Neuronal stem cell (in vitro differentiated cells): ENCODE measurements at regions not wholly inside any gene's neighbourhood (a gene's known extent, or its start where the extent isn't known, plus 50 kb on each side); places are given as distances from the start of the nearest gene placed in this dataset.
A peak's percentile ranks its signal among the peaks of the same experiment; 100 is the strongest.

ENCODE experiments used
- DNase-seq: peaks from one replicate; pipeline ENCODE4 v3.0.0-alpha.2; 2013; ENCODE audit warnings: low spot score
- H2AFZ ChIP-seq: one replicate; pipeline ENCODE4 v1.6.1; 2013; ENCODE audit warnings: mild to moderate bottlenecking, low read length, inconsistent platforms
- H2AK5ac ChIP-seq: 2 replicates; pipeline ENCODE4 v1.6.1; 2013; ENCODE audit warnings: low read depth, mild to moderate bottlenecking, inconsistent platforms, low read length, moderate library complexity, mixed read lengths
- H2BK120ac ChIP-seq: 2 replicates; pipeline ENCODE4 v1.6.1; 2013; ENCODE audit warnings: low read depth, mild to moderate bottlenecking, inconsistent platforms, low read length, moderate library complexity, mixed read lengths
- H2BK12ac ChIP-seq: one replicate; pipeline ENCODE4 v1.6.1; 2013; ENCODE audit warnings: low read length, inconsistent platforms
- H2BK15ac ChIP-seq: 2 replicates; pipeline ENCODE4 v1.6.1; 2013; ENCODE audit warnings: mild to moderate bottlenecking, low read length, inconsistent platforms, mixed read lengths
- H2BK5ac ChIP-seq: one replicate; pipeline ENCODE4 v1.6.1; 2013; ENCODE audit warnings: inconsistent platforms, mild to moderate bottlenecking, low read length, moderate library complexity
- H3K14ac ChIP-seq: one replicate; pipeline ENCODE4 v1.6.1; 2013; ENCODE audit warnings: low read length, inconsistent platforms
- H3K18ac ChIP-seq: 2 replicates; pipeline ENCODE4 v1.6.1; 2013; ENCODE audit warnings: low read length, inconsistent platforms
- H3K23ac ChIP-seq: 2 replicates; pipeline ENCODE4 v1.6.1; 2013; ENCODE audit warnings: low read depth, mild to moderate bottlenecking, mixed read lengths, low read length, inconsistent platforms; ENCODE audit not compliant: poor library complexity
- H3K27ac ChIP-seq: replicated peaks from 3 replicates; pipeline ENCODE4 v1.5.1; 2013; ENCODE audit warnings: low read length, inconsistent platforms
- H3K27me3 ChIP-seq, 3 experiments: 2 replicates each; pipeline ENCODE4 v1.6.1; 2013; ENCODE audit warnings: low read length in 3 of 3, mild to moderate bottlenecking in 2 of 3, inconsistent platforms in 1 of 3, low read depth in 1 of 3, mixed read lengths in 1 of 3, moderate library complexity in 1 of 3; ENCODE audit not compliant: control insufficient read depth in 3 of 3, insufficient read depth in 3 of 3
- H3K36me3 ChIP-seq, 2 donors: replicated peaks in 1 of 2; 2 replicates each; pipeline ENCODE4 v1.6.1; 2013; ENCODE audit warnings: low read length in 2 of 2; ENCODE audit not compliant: control insufficient read depth in 2 of 2, insufficient read depth in 2 of 2
- H3K4ac ChIP-seq: 2 replicates; pipeline ENCODE4 v1.6.1; 2013; ENCODE audit warnings: inconsistent platforms, mild to moderate bottlenecking, low read length, moderate library complexity
- H3K4me1 ChIP-seq, 2 donors: 1 replicate in 1 of 2; 2 replicates in 1 of 2; pipeline ENCODE4 v1.6.1; 2013; ENCODE audit warnings: low read length in 2 of 2, low read depth in 1 of 2; ENCODE audit not compliant: control insufficient read depth in 2 of 2, insufficient read depth in 1 of 2
- H3K4me2 ChIP-seq: one replicate; pipeline ENCODE4 v1.6.1; 2013; ENCODE audit warnings: mild to moderate bottlenecking, low read length, inconsistent platforms; ENCODE audit not compliant: insufficient read depth, poor library complexity, severe bottlenecking
- H3K4me3 ChIP-seq, 2 donors: 2 replicates each; pipeline ENCODE4 v1.5.1; 2013; ENCODE audit warnings: low read length in 2 of 2, mild to moderate bottlenecking in 2 of 2, inconsistent platforms in 1 of 2, moderate library complexity in 1 of 2
- H3K79me1 ChIP-seq: one replicate; pipeline ENCODE4 v1.6.1; 2013; ENCODE audit warnings: low read depth, mild to moderate bottlenecking, inconsistent platforms, low read length, moderate library complexity
- H3K9ac ChIP-seq: one replicate; pipeline ENCODE4 v1.6.1; 2013; ENCODE audit warnings: mild to moderate bottlenecking, low read depth, low read length, inconsistent platforms; ENCODE audit not compliant: poor library complexity
- H3K9me3 ChIP-seq, 2 donors: replicated peaks in 1 of 2; 2 replicates each; pipeline versions ENCODE3 to v1.6.1; 2013; ENCODE audit warnings: low read length in 2 of 2, mild to moderate bottlenecking in 2 of 2, inconsistent platforms in 1 of 2, low read depth in 1 of 2, mixed read lengths in 1 of 2, moderate library complexity in 1 of 2; ENCODE audit not compliant: control insufficient read depth in 2 of 2, insufficient read depth in 1 of 2
- H4K8ac ChIP-seq: one replicate; pipeline ENCODE4 v1.6.1; 2013; ENCODE audit warnings: low read depth, mild to moderate bottlenecking, inconsistent platforms, low read length, moderate library complexity
- H4K91ac ChIP-seq: one replicate; pipeline ENCODE4 v1.6.1; 2013; ENCODE audit warnings: low read length, low read depth, mild to moderate bottlenecking, inconsistent platforms; ENCODE audit not compliant: poor library complexity
- WGBS, 2 donors: extraction: QIAGEN DNeasy Blood & Tissue Kit; methylation state at CpG; one replicate each; pipeline ENCODE4 v1.1.7; 2013; ENCODE audit warnings: missing lambda C conversion rate in 2 of 2, mixed read lengths in 1 of 2; ENCODE audit not compliant: insufficient read length in 2 of 2, insufficient replicate concordance in 1 of 2; ENCODE audit errors: extremely low coverage in 2 of 2; 5-methylcytosine and 5-hydroxymethylcytosine counted together

DNA sequence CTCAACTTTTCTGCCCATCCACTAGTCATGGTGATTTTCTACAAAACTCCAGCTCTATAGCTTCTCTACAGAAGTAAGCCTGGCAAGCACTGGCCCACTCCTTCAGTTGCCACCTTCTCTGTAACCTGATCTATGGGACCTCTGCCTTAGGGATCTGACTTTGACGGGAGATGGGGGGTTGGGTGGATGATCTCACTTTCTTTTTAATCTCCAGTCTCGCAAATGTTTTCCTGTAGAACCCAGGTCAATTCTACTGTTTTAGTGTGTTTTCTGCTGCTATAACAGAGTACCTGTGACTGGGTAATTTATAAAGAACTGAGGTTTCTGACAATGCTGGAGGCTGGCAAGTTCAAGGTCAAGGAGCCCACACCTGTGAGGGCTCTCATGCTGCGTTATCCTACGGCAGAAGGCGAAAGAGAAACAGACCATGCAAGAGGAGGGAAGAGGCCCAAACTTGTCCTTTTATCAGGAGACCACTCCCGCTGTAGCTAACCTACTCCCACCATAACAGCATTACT lies 189.9 kb upstream of the THRB start:
- no peaks in the 10 kb centered on the region for H3K27me3 ChIP-seq
- no peak overlapping the region for H2BK120ac ChIP-seq
- H3K9me3 ChIP-seq, result no peaks in the 10 kb centered on the region
- no peak overlapping the region for H2AK5ac ChIP-seq
- no CpG with 5 or more reads among the region's 6 CpGs for WGBS, 2 donors
- peaks cover 0 to 3% of the 10 kb centered on the region in 2 donors for H3K4me1 ChIP-seq
- no peak overlapping the region for H2AFZ ChIP-seq
- H2BK15ac ChIP-seq, result no peak overlapping the region
- no peak overlapping the region for H3K4me3 ChIP-seq
- no peak for DNase-seq
- H3K14ac ChIP-seq, result no peak overlapping the region
- no peak overlapping the region for H3K9ac ChIP-seq
- no peaks in the 10 kb centered on the region for H3K36me3 ChIP-seq
- H3K4ac ChIP-seq, result no peak overlapping the region
- H3K27ac ChIP-seq, result no peak overlapping the region
- H3K4me2 ChIP-seq, result no peak overlapping the region
- no peak overlapping the region for H4K91ac ChIP-seq
- no peak overlapping the region for H4K8ac ChIP-seq
- H3K79me1 ChIP-seq, result no peaks in the 10 kb centered on the region
- H2BK5ac ChIP-seq, result no peak overlapping the region
- H3K23ac ChIP-seq, result no peak overlapping the region
- no peak overlapping the region for H3K18ac ChIP-seq
- no peak overlapping the region for H2BK12ac ChIP-seq

DNA sequence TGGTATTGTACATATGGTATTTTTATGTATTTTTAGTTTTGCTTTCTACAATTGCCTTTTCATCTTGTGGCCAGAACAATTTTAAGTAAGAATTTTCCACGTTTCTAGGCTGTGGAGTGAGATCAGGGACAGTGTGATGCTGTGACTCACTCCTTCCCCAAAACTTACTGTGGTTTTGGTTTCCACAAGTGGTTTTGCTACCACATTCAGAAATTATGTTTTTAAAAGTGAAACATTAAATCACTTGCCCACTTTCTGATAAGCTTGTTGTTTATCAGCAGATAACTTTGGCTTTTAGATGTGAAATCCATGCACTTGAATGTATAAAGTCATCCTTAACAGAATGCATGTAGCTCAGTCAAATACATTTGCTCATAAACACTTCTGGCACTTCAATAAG lies 192.2 kb upstream of the THRB start:
- H3K9ac ChIP-seq, result no peak overlapping the region
- H3K23ac ChIP-seq, result no peak overlapping the region
- no peak overlapping the region for H3K4ac ChIP-seq
- H2BK15ac ChIP-seq, result no peak overlapping the region
- H3K9me3 ChIP-seq, result peaks cover 0 to 2% of the 10 kb centered on the region in 2 donors
- H2BK12ac ChIP-seq, result no peak overlapping the region
- peaks cover 0 to 3% of the 10 kb centered on the region in 2 donors for H3K4me1 ChIP-seq
- no peak overlapping the region for H4K91ac ChIP-seq
- H3K27ac ChIP-seq, result no peak overlapping the region
- no peak overlapping the region for H2BK120ac ChIP-seq
- no peaks in the 10 kb centered on the region for H3K79me1 ChIP-seq
- WGBS, 2 donors, result no CpG with 5 or more reads among the region's 1 CpG
- H3K4me3 ChIP-seq, result no peak overlapping the region
- no peaks in the 10 kb centered on the region for H3K27me3 ChIP-seq
- H2AK5ac ChIP-seq, result no peak overlapping the region
- H3K14ac ChIP-seq, result no peak overlapping the region
- H3K4me2 ChIP-seq, result no peak overlapping the region
- H3K36me3 ChIP-seq, result no peaks in the 10 kb centered on the region
- no peak overlapping the region for H2BK5ac ChIP-seq
- no peak overlapping the region for H3K18ac ChIP-seq
- no peak for DNase-seq
- H2AFZ ChIP-seq, result no peak overlapping the region
- H4K8ac ChIP-seq, result no peak overlapping the region

DNA sequence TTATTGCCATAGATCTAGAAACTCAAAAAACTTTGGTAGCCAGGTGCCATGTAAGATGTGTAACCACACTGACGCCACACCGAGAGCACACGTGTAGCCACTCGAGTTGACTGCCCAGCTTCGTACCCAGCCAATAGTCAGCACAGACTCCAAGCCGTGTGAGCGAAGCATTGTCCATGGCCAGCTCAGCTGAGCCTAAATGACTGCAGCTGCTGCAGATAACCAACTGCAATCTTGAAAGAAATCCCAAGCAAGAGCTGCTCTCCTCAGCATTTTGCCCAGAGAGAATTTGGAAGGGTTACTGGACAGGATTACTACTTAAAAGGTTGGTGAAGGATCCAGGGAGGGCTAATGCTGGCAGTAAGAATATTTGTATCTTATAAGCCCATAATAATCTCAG lies 193.0 kb upstream of the THRB start:
- H3K9ac ChIP-seq, result no peak overlapping the region
- H2BK15ac ChIP-seq, result no peak overlapping the region
- no peak overlapping the region for H2BK120ac ChIP-seq
- H3K18ac ChIP-seq, result peak overlapping the region; percentile 21
- peaks cover 0 to 2% of the 10 kb centered on the region in 2 donors for H3K36me3 ChIP-seq
- peaks cover 0 to 2% of the 10 kb centered on the region in 2 donors for H3K9me3 ChIP-seq
- H2BK12ac ChIP-seq, result no peak overlapping the region
- H3K14ac ChIP-seq, result no peak overlapping the region
- no peak overlapping the region for H4K91ac ChIP-seq
- H2BK5ac ChIP-seq, result no peak overlapping the region
- no peak for DNase-seq
- no peak overlapping the region for H3K23ac ChIP-seq
- H3K79me1 ChIP-seq, result no peaks in the 10 kb centered on the region
- WGBS, 2 donors, result no CpG with 5 or more reads among the region's 7 CpGs
- H3K4me1 ChIP-seq, result peaks cover 0 to 3% of the 10 kb centered on the region in 2 donors
- H2AK5ac ChIP-seq, result no peak overlapping the region
- H3K4me2 ChIP-seq, result no peak overlapping the region
- H4K8ac ChIP-seq, result no peak overlapping the region
- no peaks in the 10 kb centered on the region for H3K27me3 ChIP-seq
- no peak overlapping the region for H3K4ac ChIP-seq
- no peak overlapping the region for H3K4me3 ChIP-seq
- no peak overlapping the region for H3K27ac ChIP-seq
- no peak overlapping the region for H2AFZ ChIP-seq

DNA sequence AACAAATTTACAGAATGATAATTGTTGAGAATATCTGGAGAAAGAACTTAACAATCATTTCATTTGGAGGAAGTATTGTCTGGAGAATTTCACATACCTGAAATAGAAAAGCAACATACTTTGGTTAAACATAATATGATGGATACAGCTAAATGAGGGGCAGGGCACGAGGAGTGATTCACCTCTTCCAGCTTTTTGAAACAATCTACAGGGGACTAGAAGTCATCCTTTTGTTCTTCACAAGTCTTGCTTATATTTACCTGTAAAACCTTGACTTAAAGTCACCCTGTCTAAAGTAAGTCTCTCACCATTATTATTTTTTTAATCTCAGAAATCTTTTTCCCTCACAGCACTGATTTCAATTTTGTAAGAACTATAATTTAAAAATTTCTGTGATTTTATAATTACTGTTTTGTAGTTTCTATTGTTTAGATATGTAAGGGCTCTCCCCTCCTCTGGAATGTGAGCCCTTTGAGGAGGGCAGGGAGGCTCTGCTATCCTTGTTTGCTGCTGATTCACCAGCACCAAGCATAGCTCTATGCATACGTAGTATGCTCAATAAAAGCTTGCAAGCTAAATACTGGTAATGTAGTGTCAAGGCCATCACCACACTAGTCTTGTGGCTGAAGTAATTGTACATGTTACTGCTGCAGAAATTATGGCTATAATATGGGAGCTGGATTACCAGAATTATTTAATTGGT lies 193.9 kb upstream of the THRB start:
- no peak overlapping the region for H4K8ac ChIP-seq
- no peak overlapping the region for H3K27ac ChIP-seq
- peaks cover 0 to 3% of the 10 kb centered on the region in 2 donors for H3K4me1 ChIP-seq
- no peak overlapping the region for H2BK15ac ChIP-seq
- peaks cover 0 to 2% of the 10 kb centered on the region in 2 donors for H3K9me3 ChIP-seq
- no peak overlapping the region for H3K4me2 ChIP-seq
- H3K4me3 ChIP-seq, result no peak overlapping the region
- no CpG with 5 or more reads among the region's 2 CpGs for WGBS, 2 donors
- no peak overlapping the region for H3K18ac ChIP-seq
- no peak overlapping the region for H2AK5ac ChIP-seq
- H2AFZ ChIP-seq, result no peak overlapping the region
- DNase-seq, result no peak
- H3K23ac ChIP-seq, result no peak overlapping the region
- H3K79me1 ChIP-seq, result no peaks in the 10 kb centered on the region
- no peak overlapping the region for H2BK12ac ChIP-seq
- no peaks in the 10 kb centered on the region for H3K27me3 ChIP-seq
- no peak overlapping the region for H3K9ac ChIP-seq
- H2BK5ac ChIP-seq, result no peak overlapping the region
- H3K4ac ChIP-seq, result no peak overlapping the region
- H3K14ac ChIP-seq, result no peak overlapping the region
- no peak overlapping the region for H4K91ac ChIP-seq
- H2BK120ac ChIP-seq, result no peak overlapping the region
- peaks cover 0 to 2% of the 10 kb centered on the region in 2 donors for H3K36me3 ChIP-seq
